IMR-90 (cell line): ENCODE measurements at regions not wholly inside any gene's neighbourhood (a gene's known extent, or its start where the extent isn't known, plus 50 kb on each side); places are given as distances from the start of the nearest gene placed in this dataset.

Experiments used
- ATAC-seq: fragments of 200-7000 bp; cut with Tn5 transposase; 2 replicates; pipeline ENCODE4 v1.9.1; 2020; ENCODE audit warnings: low read depth, mild to moderate bottlenecking, moderate library complexity
- BruUV-seq: library from RNA; stranded (reverse); fragments of 400-500 nt; replicated peaks from 2 replicates; lab custom pipeline; 2021; lab: Mats Ljungman, UMichigan
- CTCF ChIA-PET: fragments of 300-600 bp; formaldehyde crosslinking; extraction: SDS; loops from one replicate; lab custom pipeline; 2021; ENCODE audit warnings: antibody characterized with exemption; lab: Yijun Ruan, JAX
- POLR2A ChIA-PET: fragments of 300-600 bp; sonication (Branson Sonifier 250); formaldehyde crosslinking; loops from one replicate; lab custom pipeline; 2022; ENCODE audit warnings: antibody characterized with exemption; ENCODE audit not compliant: unreplicated experiment; lab: Charles Lee
- DNase-seq: peaks from one replicate; pipeline ENCODE4 v3.0.0; 2013
- H2AFZ ChIP-seq: replicated peaks from 2 replicates; pipeline ENCODE3; 2013; ENCODE audit warnings: low read length, mild to moderate bottlenecking; ENCODE audit not compliant: poor library complexity
- H2AK5ac ChIP-seq: 2 replicates; pipeline ENCODE4 v1.6.1; 2013; ENCODE audit warnings: low read depth, low read length, inconsistent platforms
- H2AK9ac ChIP-seq: replicated peaks from 2 replicates; pipeline ENCODE3; 2013; ENCODE audit warnings: mild to moderate bottlenecking, low read depth, low read length, moderate library complexity; ENCODE audit not compliant: poor library complexity
- H2BK120ac ChIP-seq: 2 replicates; pipeline ENCODE4 v1.6.1; 2013; ENCODE audit warnings: low read depth, low read length, inconsistent platforms
- H2BK15ac ChIP-seq: 3 replicates; pipeline ENCODE4 v1.6.1; 2013; ENCODE audit warnings: low read depth, low read length, inconsistent platforms
- H2BK20ac ChIP-seq: 2 replicates; pipeline ENCODE4 v1.6.1; 2013; ENCODE audit warnings: low read depth, mild to moderate bottlenecking, inconsistent platforms, low read length, moderate library complexity
- H2BK5ac ChIP-seq: 2 replicates; pipeline ENCODE4 v1.6.1; 2013; ENCODE audit warnings: mild to moderate bottlenecking, low read depth, low read length, inconsistent platforms; ENCODE audit not compliant: poor library complexity, severe bottlenecking
- H3K14ac ChIP-seq: replicated peaks from 2 replicates; pipeline ENCODE4 v1.6.1; 2013; ENCODE audit warnings: low read depth, low read length, inconsistent platforms
- H3K18ac ChIP-seq: 2 replicates; pipeline ENCODE4 v1.6.1; 2013; ENCODE audit warnings: low read depth, low read length, control low read depth
- H3K23ac ChIP-seq: 2 replicates; pipeline ENCODE4 v1.6.1; 2013; ENCODE audit warnings: low read depth, low read length, inconsistent platforms
- H3K27ac ChIP-seq: 2 replicates; pipeline ENCODE4 v1.5.1; 2013; ENCODE audit warnings: mild to moderate bottlenecking, control low read depth, low read length; ENCODE audit not compliant: insufficient read depth
- H3K27me3 ChIP-seq: 2 replicates; pipeline ENCODE4 v1.6.1; 2013; ENCODE audit warnings: low read length; ENCODE audit not compliant: control insufficient read depth, insufficient read depth
- H3K36me3 ChIP-seq: 2 replicates; pipeline ENCODE4 v1.6.1; 2013; ENCODE audit warnings: low read length, mixed read lengths; ENCODE audit not compliant: control insufficient read depth, insufficient read depth
- H3K4ac ChIP-seq: 2 replicates; pipeline ENCODE4 v1.6.1; 2013; ENCODE audit warnings: low read depth, low read length, inconsistent platforms
- H3K4me1 ChIP-seq: 2 replicates; pipeline ENCODE4 v1.6.1; 2013; ENCODE audit warnings: low read length, mixed read lengths; ENCODE audit not compliant: control insufficient read depth, insufficient read depth
- H3K4me2 ChIP-seq: 2 replicates; pipeline ENCODE4 v1.6.1; 2013; ENCODE audit warnings: low read depth, mild to moderate bottlenecking, control low read depth, low read length, moderate library complexity
- H3K4me3 ChIP-seq: 2 replicates; pipeline ENCODE4 v1.5.1; 2013; ENCODE audit warnings: low read depth, mild to moderate bottlenecking, control low read depth, low read length, moderate library complexity; ENCODE audit not compliant: insufficient read depth
- H3K56ac ChIP-seq: 2 replicates; pipeline ENCODE4 v1.6.1; 2013; ENCODE audit warnings: low read length, inconsistent platforms; ENCODE audit not compliant: insufficient read depth; ENCODE audit errors: extremely low read depth
- H3K79me1 ChIP-seq, 2 experiments: 2 replicates each; pipeline ENCODE4 v1.6.1; 2013; ENCODE audit warnings: low read length in 2 of 2, inconsistent platforms in 1 of 2, low read depth in 1 of 2
- H3K9ac ChIP-seq: 2 replicates; pipeline ENCODE4 v1.6.1; 2013; ENCODE audit warnings: low read depth, low read length, control low read depth
- H3K9me1 ChIP-seq: 2 replicates; pipeline ENCODE4 v1.6.1; 2013; ENCODE audit warnings: low read length, inconsistent platforms; ENCODE audit not compliant: insufficient read depth
- H3K9me3 ChIP-seq: 2 replicates; pipeline ENCODE4 v1.6.1; 2013; ENCODE audit warnings: low read length; ENCODE audit not compliant: control insufficient read depth, insufficient read depth
- H4K20me1 ChIP-seq: 2 replicates; pipeline ENCODE4 v1.6.1; 2013; ENCODE audit warnings: low read length, inconsistent platforms; ENCODE audit not compliant: insufficient read depth
- H4K5ac ChIP-seq: 2 replicates; pipeline ENCODE4 v1.6.1; 2013; ENCODE audit warnings: mild to moderate bottlenecking, low read depth, low read length, control low read depth
- H4K8ac ChIP-seq, 2 experiments: 2 replicates each; pipeline ENCODE4 v1.6.1; 2013; ENCODE audit warnings: low read depth in 2 of 2, low read length in 2 of 2, control low read depth in 1 of 2, inconsistent platforms in 1 of 2
- H4K91ac ChIP-seq: 2 replicates; pipeline ENCODE4 v1.6.1; 2013; ENCODE audit warnings: low read depth, low read length, inconsistent platforms; ENCODE audit not compliant: insufficient read depth
- BHLHE40 ChIP-seq: fragments of 150-350 bp; IDR thresholded peaks from 2 replicates; pipeline ENCODE4 v1.6.1; 2016; ENCODE audit warnings: mild to moderate bottlenecking, low read depth, low read length
- CEBPB ChIP-seq: IDR thresholded peaks from 2 replicates; pipeline ENCODE4 v1.6.1; 2012; ENCODE audit warnings: low read depth, low read length, improper control_type of control experiment
- CHD1 ChIP-seq: IDR thresholded peaks from 2 replicates; pipeline ENCODE4 v1.6.1; 2012; ENCODE audit warnings: low read depth, low read length, improper control_type of control experiment
- CTCF ChIP-seq: conservative IDR thresholded peaks from 2 replicates; pipeline ENCODE4 v1.5.1; 2012; ENCODE audit warnings: mild to moderate bottlenecking, low read depth, low read length, improper control_type of control experiment
- ELK1 ChIP-seq: fragments of 150-350 bp; IDR thresholded peaks from 2 replicates; pipeline ENCODE4 v1.6.1; 2016; ENCODE audit warnings: low read depth, mild to moderate bottlenecking, low read length, moderate library complexity, borderline replicate concordance
- FOS ChIP-seq: fragments of 150-350 bp; IDR thresholded peaks from 2 replicates; pipeline ENCODE4 v1.6.1; 2016; ENCODE audit warnings: low read depth, low read length
- MAFK ChIP-seq: IDR thresholded peaks from 2 replicates; pipeline ENCODE4 v1.6.1; 2012; ENCODE audit warnings: low read depth, low read length, improper control_type of control experiment
- POLR2A ChIP-seq: IDR thresholded peaks from 2 replicates; pipeline ENCODE4 v1.6.1; 2012; ENCODE audit warnings: mild to moderate bottlenecking, low read depth, low read length
- RAD21 ChIP-seq: IDR thresholded peaks from 2 replicates; pipeline ENCODE4 v1.6.1; 2012; ENCODE audit warnings: low read length, improper control_type of control experiment
- RFX5 ChIP-seq: IDR thresholded peaks from 2 replicates; pipeline ENCODE4 v1.8.0; 2012; ENCODE audit warnings: low read depth, mild to moderate bottlenecking, low read length, moderate library complexity
- SMC3 ChIP-seq: fragments of 150-350 bp; IDR thresholded peaks from 2 replicates; pipeline ENCODE4 v1.6.1; 2016; ENCODE audit warnings: low read depth, mild to moderate bottlenecking, antibody characterized with exemption, low read length, moderate library complexity
- USF2 ChIP-seq: fragments of 150-350 bp; IDR thresholded peaks from 2 replicates; pipeline ENCODE4 v1.6.1; 2017; ENCODE audit warnings: mild to moderate bottlenecking, antibody characterized with exemption, low read length, low read depth
- WGBS, 2 experiments: methylation state at CpG; one replicate each; pipeline versions ENCODE4 v1.1.5 to v1.1.7; 2013; ENCODE audit warnings: missing lambda C conversion rate in 2 of 2; ENCODE audit not compliant: insufficient read length in 1 of 2; ENCODE audit errors: extremely low coverage in 2 of 2; 5-methylcytosine and 5-hydroxymethylcytosine counted together
- dilution Hi-C: fragments of 300-500 bp; cut with HindIII; formaldehyde crosslinking; loops from one replicate; pipeline ENCODE4 v1.14.3; 2018; ENCODE audit warnings: low sequenced_read_pairs; ENCODE audit not compliant: unreplicated experiment
- in situ Hi-C: fragments of 300-500 bp; cut with MboI; formaldehyde crosslinking; loops from 3 replicates; pipeline ENCODE4 v1.14.3; 2019; ENCODE audit warnings: low sequenced_read_pairs, inconsistent platforms, mixed read lengths
- intact Hi-C: fragments of 100-400 bp; cut with micrococcal nuclease; formaldehyde crosslinking; loops from 2 replicates; pipeline ENCODE4 v1.10.0; 2022

- H3K56ac ChIP-seq: no peak overlapping the region
- no peak overlapping the region for H2BK15ac ChIP-seq
- no peak overlapping the region for H4K8ac ChIP-seq
- no peaks in the 10 kb centered on the region for H3K27me3 ChIP-seq
- no TSS peak for BruUV-seq
- no peak for TF ChIP-seq RAD21
- no peak for TF ChIP-seq FOS
- TF ChIP-seq BHLHE40: no peak
- no peak for TF ChIP-seq MAFK
- TF ChIP-seq SMC3: no peak
- TF ChIP-seq CEBPB: no peak
- no peak for TF ChIP-seq USF2
- TF ChIP-seq RFX5: no peak
- TF ChIP-seq POLR2A: no peak
- no peak for TF ChIP-seq ELK1
- no peak for TF ChIP-seq CTCF
- no peak for TF ChIP-seq CHD1
- H2AK5ac ChIP-seq: no peak overlapping the region
- no peak overlapping the region for H4K5ac ChIP-seq
- H3K4me1 ChIP-seq: no peaks in the 10 kb centered on the region
- intact Hi-C loops: no loop called here
- no CpG with 5 or more reads among the region's 2 CpGs for WGBS, 2 experiments
- no peaks in the 10 kb centered on the region for H3K9me3 ChIP-seq
- no peak overlapping the region for H3K14ac ChIP-seq
- H4K20me1 ChIP-seq: no peaks in the 10 kb centered on the region
- H3K79me1 ChIP-seq: no peaks in the 10 kb centered on the region
- H2AFZ ChIP-seq: no peak overlapping the region
- no peak overlapping the region for H3K4me3 ChIP-seq
- DNase-seq (no peak), ATAC-seq (no peak)
- no peak overlapping the region for H2BK120ac ChIP-seq
- in situ Hi-C loops: no loop called here
- no peak overlapping the region for H2BK20ac ChIP-seq
- no peaks in the 10 kb centered on the region for H3K9me1 ChIP-seq
- no peak overlapping the region for H3K27ac ChIP-seq
- no peak overlapping the region for H2AK9ac ChIP-seq
- no peak overlapping the region for H2BK5ac ChIP-seq
- H4K91ac ChIP-seq: no peak overlapping the region
- no peak overlapping the region for H3K23ac ChIP-seq
- dilution Hi-C loops: no loop called here
- CTCF ChIA-PET: interaction anchor here (1.6 kb wide), 1 partner anchor 51 kb away, joined by 3 read pairs; no protein-coding TSS in a partner anchor
- no peaks in the 10 kb centered on the region for H3K36me3 ChIP-seq
- H3K18ac ChIP-seq: no peak overlapping the region
- no peak overlapping the region for H3K9ac ChIP-seq
- H3K4ac ChIP-seq: no peak overlapping the region
- H3K4me2 ChIP-seq: no peak overlapping the region
- POLR2A ChIA-PET: no interaction called here
These were observed 328.3 kb downstream of the LRATD1 start for GRCh38 chr2:14960686-14961324.
